Fibroblast of lung (primary cell): ENCODE measurements at regions not wholly inside any gene's neighbourhood (a gene's known extent, or its start where the extent isn't known, plus 50 kb on each side); places are given as distances from the start of the nearest gene placed in this dataset.

Source experiments
- DNase-seq, 2 donors: peaks; one replicate each; pipeline versions ENCODE4 v3.0.0 to v3.0.0-alpha.2; 2010; ENCODE audit warnings: low read depth in 2 of 2
- H2AFZ ChIP-seq: 2 replicates; pipeline ENCODE4 v1.5.1; 2012; ENCODE audit warnings: low read length, control low read depth, inconsistent platforms
- H3K27ac ChIP-seq: 2 replicates; pipeline ENCODE4 v1.5.1; 2011; ENCODE audit warnings: low read length, control low read depth; ENCODE audit not compliant: insufficient read depth
- H3K27me3 ChIP-seq: 2 replicates; pipeline ENCODE4 v1.5.1; 2011; ENCODE audit warnings: mild to moderate bottlenecking, low read length; ENCODE audit not compliant: control insufficient read depth, insufficient read depth
- H3K36me3 ChIP-seq: 2 replicates; pipeline ENCODE4 v1.5.1; 2011; ENCODE audit warnings: low read length; ENCODE audit not compliant: control insufficient read depth, insufficient read depth
- H3K4me1 ChIP-seq: 2 replicates; pipeline ENCODE4 v1.5.1; 2011; ENCODE audit warnings: low read length; ENCODE audit not compliant: control insufficient read depth, insufficient read depth; ENCODE audit errors: extremely low read depth
- H3K4me2 ChIP-seq: 2 replicates; pipeline ENCODE4 v1.5.1; 2011; ENCODE audit warnings: low read length, control low read depth; ENCODE audit not compliant: insufficient read depth; ENCODE audit errors: extremely low read depth
- H3K4me3 ChIP-seq, 4 experiments: fragments of 200-600 bp in 1 of 4; sonication (generic) in 1 of 4; replicated peaks in 1 of 4; 2 replicates each; pipeline ENCODE4 v1.5.1; 2011 to 2016; ENCODE audit warnings: low read length in 4 of 4, low read depth in 3 of 4, mild to moderate bottlenecking in 3 of 4, control low read depth in 2 of 4, inconsistent platforms in 1 of 4, mixed read lengths in 1 of 4; ENCODE audit not compliant: insufficient read depth in 1 of 4; ENCODE audit errors: control extremely low read depth in 1 of 4
- H3K79me2 ChIP-seq: 2 replicates; pipeline ENCODE4 v1.5.1; 2012; ENCODE audit warnings: mild to moderate bottlenecking, low read length, inconsistent platforms; ENCODE audit not compliant: control insufficient read depth, insufficient read depth
- H3K9ac ChIP-seq: 2 replicates; pipeline ENCODE4 v1.5.1; 2011; ENCODE audit warnings: mild to moderate bottlenecking, low read length, control low read depth; ENCODE audit not compliant: insufficient read depth
- H3K9me3 ChIP-seq: 2 replicates; pipeline ENCODE4 v1.5.1; 2012; ENCODE audit warnings: low read depth, low read length; ENCODE audit not compliant: control insufficient read depth, insufficient read depth
- H4K20me1 ChIP-seq: 2 replicates; pipeline ENCODE4 v1.5.1; 2011; ENCODE audit warnings: low read length; ENCODE audit not compliant: control insufficient read depth, insufficient read depth; ENCODE audit errors: extremely low read depth
- CTCF ChIP-seq, 2 donors: IDR thresholded peaks in 1 of 2; conservative IDR thresholded peaks in 1 of 2; 1 replicate in 1 of 2; 2 replicates in 1 of 2; pipeline ENCODE4 v1.5.1; 2011 to 2012; ENCODE audit warnings: low read length in 2 of 2, control low read depth in 1 of 2, inconsistent platforms in 1 of 2, low read depth in 1 of 2, mild to moderate bottlenecking in 1 of 2
- EZH2 ChIP-seq: IDR thresholded peaks from 2 replicates; pipeline ENCODE4 v1.5.1; 2012; ENCODE audit warnings: low read length, control low read depth, mild to moderate bottlenecking; ENCODE audit errors: missing control alignments

GRCh38 chr1:17933501-17933900 is 174.1 kb upstream of the IGSF21 start:
- no peak for TF ChIP-seq CTCF (conservative IDR thresholded peaks at IDR 0.05 in 1 of 2, IDR thresholded peaks at IDR 0.05 in 1 of 2; ENCODE audit: low read depth in 1 of 2, low read length in 2 of 2)
- no peak for TF ChIP-seq EZH2
- no peaks in the 10 kb centered on the region for H3K79me2 ChIP-seq
- H4K20me1 ChIP-seq = no peaks in the 10 kb centered on the region
- H3K27ac ChIP-seq = no peak overlapping the region
- DNase-seq = no peak
- H3K27me3 ChIP-seq = no peaks in the 10 kb centered on the region
- no peak overlapping the region for H3K4me3 ChIP-seq
- H2AFZ ChIP-seq = no peak overlapping the region
- H3K9me3 ChIP-seq = no peaks in the 10 kb centered on the region
- H3K36me3 ChIP-seq = no peaks in the 10 kb centered on the region
- H3K4me2 ChIP-seq = no peak overlapping the region
- H3K4me1 ChIP-seq = no peaks in the 10 kb centered on the region
- H3K9ac ChIP-seq = no peak overlapping the region

- Histone ChIP-seq H3K36me3 (no peaks in the 10 kb centered on the region), H4K20me1 (no peaks in the 10 kb centered on the region), H3K4me2 (no peak overlapping the region), H3K9me3 (no peaks in the 10 kb centered on the region), H3K9ac (no peak overlapping the region), H2AFZ (no peak overlapping the region), H3K27me3 (no peaks in the 10 kb centered on the region), H3K4me1 (no peaks in the 10 kb centered on the region), H3K27ac (no peak overlapping the region), H3K4me3 (no peak overlapping the region), H3K79me2 (no peaks in the 10 kb centered on the region)
- DNase-seq = no peak
- no peak for TF ChIP-seq EZH2
- no peak for TF ChIP-seq CTCF (conservative IDR thresholded peaks at IDR 0.05 in 1 of 2, IDR thresholded peaks at IDR 0.05 in 1 of 2; ENCODE audit: low read depth in 1 of 2, low read length in 2 of 2)
These were observed 173.6 kb upstream of the IGSF21 start for GRCh38 chr1:17933971-17934370.

GRCh38 chr1:17935230-17935629 is 172.4 kb upstream of the IGSF21 start:
- Histone ChIP-seq H4K20me1 (no peaks in the 10 kb centered on the region), H3K4me3 (no peak overlapping the region), H3K4me2 (no peak overlapping the region), H3K27ac (no peak overlapping the region), H3K36me3 (no peaks in the 10 kb centered on the region), H3K4me1 (no peaks in the 10 kb centered on the region), H3K9me3 (no peaks in the 10 kb centered on the region), H3K79me2 (no peaks in the 10 kb centered on the region), H3K27me3 (no peaks in the 10 kb centered on the region), H3K9ac (no peak overlapping the region), H2AFZ (no peak overlapping the region)
- TF ChIP-seq CTCF (conservative IDR thresholded peaks at IDR 0.05 in 1 of 2, IDR thresholded peaks at IDR 0.05 in 1 of 2; ENCODE audit: low read depth in 1 of 2, low read length in 2 of 2) (no peak), EZH2 (no peak)
- no peak for DNase-seq
